ENCODE measurements at regions not wholly inside any gene's neighbourhood (a gene's known extent, or its start where the extent isn't known, plus 50 kb on each side); places are given as distances from the start of the nearest gene placed in this dataset.

DNA sequence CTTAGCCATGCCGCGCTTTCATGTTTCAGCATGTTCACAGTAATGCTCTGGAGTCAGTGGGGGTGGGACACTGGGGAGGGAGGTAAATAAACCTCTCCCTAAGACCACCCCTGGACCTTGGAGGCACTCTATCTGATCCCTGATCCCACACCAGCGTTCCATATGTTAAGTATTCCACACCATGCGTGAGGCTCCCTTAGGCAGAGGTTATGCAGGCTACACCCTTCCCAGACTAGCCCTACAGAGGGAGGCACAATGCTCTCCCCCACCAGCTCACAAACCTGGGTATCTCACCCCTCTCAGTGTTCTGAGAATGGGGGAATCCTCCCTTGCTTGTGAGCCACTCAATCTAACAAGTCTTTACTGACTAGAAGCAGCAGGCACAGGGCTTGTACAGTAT is 1610.4 kb upstream of the ZEB2 start:
- no peak overlapping the region for H3K4me3 ChIP-seq (ENCODE audit: low read depth, low read length)
- DNase-seq (ENCODE audit: low read depth), result no peak
- no peak for TF ChIP-seq CTCF (IDR thresholded peaks at IDR 0.05; ENCODE audit: low read depth, low read length, missing control alignments)

- no peak for TF ChIP-seq CTCF (IDR thresholded peaks at IDR 0.05; ENCODE audit: low read depth, low read length, missing control alignments)
- H3K4me3 ChIP-seq (ENCODE audit: low read depth, low read length), result no peak overlapping the region
- no peak for DNase-seq (ENCODE audit: low read depth)
Observed at GRCh38 chr2:146129231-146129630, 1609.3 kb upstream of the ZEB2 start.

DNA sequence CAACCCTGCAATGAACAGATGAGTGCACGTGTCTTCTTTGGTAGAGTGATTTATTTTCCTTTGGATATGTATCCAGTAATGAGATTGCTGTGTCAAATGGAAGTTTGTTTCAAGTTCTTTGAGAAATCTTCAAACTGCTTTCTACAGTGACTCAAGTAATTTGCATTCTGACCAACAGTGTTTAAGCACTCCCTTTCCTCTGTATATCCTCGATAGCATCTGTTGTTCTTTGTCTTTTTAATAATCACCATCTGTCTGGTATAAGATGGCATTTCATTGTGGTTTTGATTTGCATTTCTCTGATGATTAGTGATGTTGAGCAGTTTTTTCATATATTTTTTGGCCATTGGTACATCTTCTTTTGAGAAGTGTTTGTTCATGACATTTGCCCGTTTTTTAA is 1608.3 kb upstream of the ZEB2 start:
- TF ChIP-seq CTCF (IDR thresholded peaks at IDR 0.05; ENCODE audit: low read depth, low read length, missing control alignments), result no peak
- H3K4me3 ChIP-seq (ENCODE audit: low read depth, low read length), result no peak overlapping the region
- no peak for DNase-seq (ENCODE audit: low read depth)

GRCh38 chr2:146125551-146125950 is 1605.6 kb upstream of the ZEB2 start:
- no peak for TF ChIP-seq CTCF (IDR thresholded peaks at IDR 0.05; ENCODE audit: low read depth, low read length, missing control alignments)
- no peak for DNase-seq (ENCODE audit: low read depth)
- no peak overlapping the region for H3K4me3 ChIP-seq (ENCODE audit: low read depth, low read length)

GRCh38 chr2:146124741-146125140 is 1604.8 kb upstream of the ZEB2 start:
- no peak for TF ChIP-seq CTCF (IDR thresholded peaks at IDR 0.05; ENCODE audit: low read depth, low read length, missing control alignments)
- no peak overlapping the region for H3K4me3 ChIP-seq (ENCODE audit: low read depth, low read length)
- no peak for DNase-seq (ENCODE audit: low read depth)

- no peak for DNase-seq (ENCODE audit: low read depth)
- no peak overlapping the region for H3K4me3 ChIP-seq (ENCODE audit: low read depth, low read length)
- TF ChIP-seq CTCF (IDR thresholded peaks at IDR 0.05; ENCODE audit: low read depth, low read length, missing control alignments), result no peak
Observed at GRCh38 chr2:146123714-146124113, 1603.8 kb upstream of the ZEB2 start.

DNA sequence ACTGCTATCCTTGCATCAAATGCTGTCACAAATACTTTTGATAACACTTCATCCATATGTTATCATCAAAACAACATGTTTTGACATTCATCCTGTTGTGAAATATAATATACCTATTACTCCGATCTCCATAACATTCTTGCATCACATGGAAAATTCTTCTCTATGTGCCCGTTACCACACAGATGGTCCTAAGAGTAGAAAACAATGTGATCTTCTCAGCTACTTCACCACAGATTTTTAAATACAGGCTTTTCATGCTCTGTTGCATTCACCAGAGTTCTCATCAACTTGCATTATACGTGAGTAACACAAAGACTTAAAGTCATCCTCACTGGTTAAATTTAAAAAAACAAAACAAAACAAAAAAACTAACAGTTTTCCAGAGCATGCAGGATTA is 1603.3 kb upstream of the ZEB2 start:
- no peak for DNase-seq (ENCODE audit: low read depth)
- H3K4me3 ChIP-seq (ENCODE audit: low read depth, low read length), result no peak overlapping the region
- TF ChIP-seq CTCF (IDR thresholded peaks at IDR 0.05; ENCODE audit: low read depth, low read length, missing control alignments), result no peak

All from GM12864 (cell line).